Left ventricle myocardium superior (tissue), 1 donor: ENCODE measurements at regions not wholly inside any gene's neighbourhood (a gene's known extent, or its start where the extent isn't known, plus 50 kb on each side); places are given as distances from the start of the nearest gene placed in this dataset.

Experiments used
- ATAC-seq: fragments of 200-7000 bp; cut with Tn5 transposase; one replicate; pipeline ENCODE4 v1.9.1; 2020; ENCODE audit warnings: mild to moderate bottlenecking, moderate library complexity
- DNase-seq: peaks from one replicate; pipeline ENCODE4 v3.0.0-alpha.2; 2020
- intact Hi-C: fragments of 100-400 bp; cut with micrococcal nuclease; formaldehyde crosslinking; loops from one replicate; pipeline ENCODE4 v1.11.0; 2022
- donor health status: DM: no; HTN: yes; CAD: no; lungs with severe emphysema.

DNA sequence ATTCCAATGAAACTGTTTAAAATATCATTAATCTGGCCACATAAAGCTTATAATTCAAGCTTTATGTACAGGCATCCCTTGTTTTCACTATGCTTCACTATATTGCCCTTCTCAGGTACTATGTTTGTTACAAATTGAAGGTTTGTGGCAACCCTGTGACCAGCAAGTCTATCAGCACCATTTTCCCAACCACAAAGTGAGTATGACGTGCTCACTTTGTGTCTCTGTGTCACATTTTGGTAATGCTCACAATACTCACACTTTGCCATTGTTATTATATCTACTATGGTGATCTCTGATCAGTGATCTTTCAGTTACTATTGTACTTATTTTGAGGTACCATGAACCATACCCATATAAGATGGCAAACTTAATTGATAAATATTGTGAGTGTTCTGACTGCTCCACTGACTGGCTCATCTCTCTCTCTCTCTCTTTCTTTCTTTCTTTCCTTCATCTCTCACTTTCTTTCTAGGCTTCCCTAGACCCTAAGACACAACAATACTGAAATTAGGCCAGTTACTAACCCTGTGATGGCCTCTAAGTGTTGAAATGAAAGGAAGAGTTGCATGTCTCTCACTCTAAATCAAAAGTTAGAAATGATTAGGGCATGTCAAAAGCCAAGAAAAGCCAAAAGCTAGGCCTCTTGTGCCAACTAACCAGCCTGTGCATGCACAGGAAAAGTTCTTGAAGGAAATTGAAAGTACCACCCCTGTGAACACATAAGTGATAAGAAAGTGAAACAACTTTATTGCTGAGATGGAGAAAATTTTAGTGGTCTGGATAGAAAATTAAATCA is 227.9 kb downstream of the BCAS1 start:
- no peak for DNase-seq
- ATAC-seq = no peak
- intact Hi-C loops = no loop called here

DNA sequence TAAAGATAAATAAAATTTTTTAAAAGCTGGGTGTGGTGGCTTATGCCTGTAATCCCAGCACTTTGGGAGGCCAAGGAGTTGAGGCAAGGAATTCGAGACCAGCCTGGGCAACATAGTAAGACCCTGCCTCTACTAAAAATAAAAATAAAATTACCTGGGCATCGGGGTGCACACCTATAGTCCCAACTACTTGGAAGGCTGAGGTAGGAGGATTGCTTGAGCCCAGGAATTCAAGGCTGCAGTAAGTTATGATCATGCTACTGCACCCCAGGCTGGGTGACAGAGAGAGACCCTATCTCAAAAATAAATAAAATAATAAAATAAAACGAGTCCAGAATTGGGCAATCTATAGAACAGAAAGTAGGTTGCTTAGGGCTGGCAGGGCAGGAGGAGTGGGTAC is 228.7 kb downstream of the BCAS1 start:
- DNase-seq (no peak), ATAC-seq (no peak)
- intact Hi-C loops = no loop called here

DNA sequence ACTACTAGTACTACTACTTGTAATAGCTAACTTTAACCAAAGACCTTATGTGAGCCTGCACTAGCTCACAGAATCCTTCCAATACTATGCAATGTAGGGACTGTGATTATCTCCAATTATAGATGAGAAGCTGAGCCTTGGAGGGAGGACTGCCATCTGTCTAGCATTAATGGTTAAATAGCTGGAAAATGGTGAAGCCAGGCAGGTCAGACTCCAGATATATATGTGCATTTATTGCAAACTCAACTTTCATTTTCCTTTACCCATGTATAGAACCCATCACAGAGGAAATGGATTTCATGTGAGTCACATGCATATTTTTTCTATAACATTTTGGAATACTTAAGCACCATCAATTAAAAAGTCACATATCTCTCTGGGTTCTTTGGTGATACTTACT is 229.9 kb downstream of the BCAS1 start:
- ATAC-seq = no peak
- intact Hi-C loops = no loop called here
- DNase-seq = no peak

DNA sequence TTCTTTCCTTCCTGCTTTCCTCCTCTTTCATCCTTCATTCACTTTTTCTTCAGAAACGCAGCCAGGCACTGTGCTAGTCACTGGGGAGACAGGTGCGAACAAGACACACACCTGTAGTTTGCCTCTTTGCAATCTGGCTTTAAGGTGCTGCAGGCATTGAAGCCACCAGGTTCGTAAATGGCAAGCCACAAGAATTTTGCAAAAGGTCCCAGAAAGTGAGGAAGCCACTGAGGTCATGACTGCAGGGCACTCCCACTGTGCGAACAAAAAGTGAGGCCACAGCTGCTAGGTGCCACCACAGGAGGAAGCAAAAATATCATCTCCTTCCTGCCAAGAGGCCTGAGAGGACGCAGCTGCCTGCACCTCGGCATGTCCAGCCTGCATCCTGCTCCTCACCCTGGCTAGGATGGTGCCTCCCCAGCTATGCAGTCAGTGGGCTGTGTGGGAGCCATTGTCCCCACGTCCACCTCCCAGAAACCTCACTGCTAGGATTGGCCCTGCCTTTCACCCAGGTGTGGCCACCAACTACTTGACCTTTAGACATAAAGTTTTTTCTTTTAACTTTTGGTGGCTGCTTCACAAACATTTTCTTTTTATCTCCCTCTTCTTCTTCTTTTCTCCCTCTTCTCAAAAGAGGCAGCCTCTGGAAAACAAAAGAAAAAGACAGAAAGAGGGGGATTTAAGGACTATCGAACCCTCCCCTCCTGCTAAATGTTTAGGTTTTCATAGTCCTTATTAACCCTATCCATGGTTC is 230.8 kb downstream of the BCAS1 start:
- ATAC-seq (peak; percentile 53), DNase-seq (peak; percentile 33)
- intact Hi-C loops = no loop called here

DNA sequence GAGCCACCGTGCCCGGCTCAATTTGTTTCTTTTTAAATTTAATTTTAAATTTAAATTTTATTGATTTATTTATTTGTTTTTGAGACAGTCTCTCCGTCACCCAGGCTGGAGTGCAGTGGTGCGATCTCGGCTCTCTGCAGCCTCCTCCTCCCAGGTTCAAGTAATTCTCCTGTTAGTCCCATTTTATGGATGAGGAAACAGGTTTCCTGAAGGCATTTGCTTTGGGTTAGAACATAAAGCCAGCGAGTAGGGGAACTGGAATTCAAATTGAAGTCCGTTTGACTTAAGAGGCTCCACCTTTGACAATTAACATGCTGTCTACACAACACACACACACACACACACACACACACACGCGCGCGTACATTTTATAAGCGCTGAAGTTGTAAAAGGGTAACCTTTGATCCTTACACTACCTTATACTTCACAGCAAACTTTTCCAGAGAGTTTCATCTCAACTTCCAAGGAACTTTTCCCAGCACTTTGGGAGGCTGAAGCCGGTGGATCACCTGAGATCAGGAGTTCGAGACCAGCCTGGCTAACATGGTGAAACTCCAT is 232.0 kb downstream of the BCAS1 start:
- no peak for ATAC-seq
- intact Hi-C loops = no loop called here
- DNase-seq = no peak

DNA sequence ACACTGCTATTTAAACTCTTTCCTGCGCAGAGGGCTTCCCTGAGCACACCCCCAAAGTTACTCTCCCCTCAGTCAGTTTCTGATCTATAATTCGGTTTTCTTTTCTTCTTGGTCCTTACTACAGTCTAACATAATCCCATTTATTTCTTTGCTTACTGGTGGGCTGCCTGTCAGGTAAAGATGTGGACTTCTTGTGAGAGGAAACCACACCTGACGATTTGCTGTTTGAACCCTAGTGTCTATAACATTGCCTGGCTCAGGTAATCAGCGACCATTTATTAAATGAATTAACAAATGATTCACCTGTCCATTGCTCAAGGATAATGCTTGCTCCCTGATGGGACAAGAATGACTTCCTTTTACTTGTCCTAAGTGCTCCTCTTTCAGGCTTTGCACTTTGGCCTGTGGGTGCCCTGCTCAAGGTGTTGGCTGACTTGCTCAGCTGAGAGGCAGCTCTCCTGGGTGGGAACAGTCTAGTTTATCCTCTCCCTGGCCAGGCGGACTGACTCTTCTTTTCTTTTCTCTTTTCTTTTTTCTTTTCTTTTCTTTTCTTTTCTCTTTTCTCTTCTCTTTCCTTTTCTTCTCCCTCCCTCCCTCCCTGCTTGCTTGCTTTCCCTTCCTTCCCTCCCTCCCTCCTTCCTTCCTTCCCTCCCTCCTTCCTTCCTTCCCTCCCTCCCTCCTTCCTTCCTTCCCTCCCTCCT is 233.1 kb downstream of the BCAS1 start:
- intact Hi-C loops = no loop called here
- ATAC-seq (no peak), DNase-seq (no peak)

DNA sequence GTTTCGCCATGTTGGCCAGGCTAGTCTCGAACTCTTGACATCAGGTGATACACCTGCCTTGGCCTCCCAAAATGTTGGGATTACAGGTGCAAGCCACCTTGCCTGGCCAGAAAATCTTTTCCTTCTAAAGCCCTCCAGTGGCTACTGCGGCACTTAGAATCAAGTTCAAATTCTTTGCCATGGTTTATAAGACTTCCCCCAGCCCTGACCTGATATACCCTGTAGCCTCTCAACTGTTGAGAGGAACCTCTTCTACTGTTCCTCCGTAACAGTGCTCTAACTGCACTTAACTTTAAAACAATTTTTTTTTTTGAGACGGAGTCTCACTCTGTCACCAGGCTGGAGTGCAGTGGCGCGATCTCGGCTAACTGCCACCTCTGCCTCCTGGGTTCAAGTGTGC is 235.6 kb downstream of the BCAS1 start:
- ATAC-seq (no peak), DNase-seq (no peak)
- intact Hi-C loops = no loop called here

DNA sequence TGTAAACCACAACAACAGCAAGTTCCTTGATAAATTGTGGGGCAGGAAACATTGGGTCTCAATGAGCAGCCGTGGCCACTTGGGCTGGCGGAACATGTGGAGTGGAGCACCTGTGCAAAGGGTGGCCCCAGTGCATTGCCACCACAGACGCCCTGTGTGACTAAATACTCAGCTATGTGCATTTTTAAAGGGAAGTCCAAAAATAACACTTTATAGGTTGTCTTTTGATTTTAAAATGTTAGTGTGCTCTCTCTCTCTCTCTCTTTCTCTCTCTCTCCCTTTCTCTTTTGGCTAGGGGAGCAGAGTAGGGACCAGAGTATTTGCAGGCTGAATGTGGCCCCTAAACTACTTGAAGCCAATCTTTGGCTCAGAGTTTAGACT is 236.3 kb downstream of the BCAS1 start:
- ATAC-seq (no peak), DNase-seq (no peak)
- intact Hi-C loops = no loop called here

DNA sequence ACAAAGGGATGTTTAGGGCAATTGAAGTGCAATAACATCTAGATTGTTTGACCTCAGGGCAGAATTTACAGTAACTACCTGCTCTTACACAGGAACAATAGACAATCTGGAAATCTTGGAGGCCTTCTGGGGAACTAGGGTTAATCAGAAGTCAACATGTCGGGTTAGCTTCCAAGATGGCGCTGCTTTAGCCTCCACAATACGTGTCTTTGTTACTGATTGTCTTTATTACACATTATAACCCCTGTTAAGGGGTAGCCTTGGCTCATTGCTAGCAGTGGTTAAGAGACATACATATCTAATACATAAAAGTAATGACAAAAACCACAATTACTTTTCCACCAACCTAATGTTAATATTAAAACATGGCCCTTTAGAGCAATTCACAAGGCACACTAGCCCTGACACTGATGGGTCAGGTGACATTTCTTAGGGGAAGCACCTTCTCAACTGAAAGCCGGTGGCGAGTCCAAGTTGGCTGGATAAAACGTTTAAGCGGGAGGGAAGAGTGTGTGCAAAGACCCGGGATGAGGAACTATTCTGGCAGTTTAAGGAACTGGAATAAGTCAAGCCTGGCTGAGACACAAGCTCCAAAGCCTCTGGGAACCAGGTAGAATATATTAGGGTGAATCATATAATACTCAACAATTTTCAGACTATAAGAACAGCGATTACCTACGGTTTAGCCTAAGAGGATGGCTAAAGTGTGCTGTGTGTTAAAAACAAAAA is 236.9 kb downstream of the BCAS1 start:
- intact Hi-C loops = no loop called here
- DNase-seq (no peak), ATAC-seq (no peak)

DNA sequence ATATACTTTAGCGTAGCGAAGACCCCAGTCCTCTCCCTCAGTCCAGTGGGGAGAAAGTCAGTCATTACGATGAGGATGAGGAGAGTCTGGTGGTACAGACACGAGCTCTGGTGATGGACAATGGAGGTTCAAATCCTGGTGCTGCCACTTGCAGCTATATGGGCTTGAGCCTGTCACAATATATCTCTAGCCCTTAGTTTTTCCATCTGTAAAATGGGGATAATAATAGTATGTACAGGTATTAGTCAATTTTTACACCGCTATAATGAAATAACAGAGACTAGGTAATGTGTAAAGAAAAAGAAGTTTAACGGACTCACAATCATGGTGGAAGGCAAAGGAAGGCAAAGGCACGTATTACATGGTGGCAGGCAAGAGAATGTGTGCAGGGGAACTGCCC is 237.9 kb downstream of the BCAS1 start:
- no peak for ATAC-seq
- no peak for DNase-seq
- intact Hi-C loops = no loop called here

DNA sequence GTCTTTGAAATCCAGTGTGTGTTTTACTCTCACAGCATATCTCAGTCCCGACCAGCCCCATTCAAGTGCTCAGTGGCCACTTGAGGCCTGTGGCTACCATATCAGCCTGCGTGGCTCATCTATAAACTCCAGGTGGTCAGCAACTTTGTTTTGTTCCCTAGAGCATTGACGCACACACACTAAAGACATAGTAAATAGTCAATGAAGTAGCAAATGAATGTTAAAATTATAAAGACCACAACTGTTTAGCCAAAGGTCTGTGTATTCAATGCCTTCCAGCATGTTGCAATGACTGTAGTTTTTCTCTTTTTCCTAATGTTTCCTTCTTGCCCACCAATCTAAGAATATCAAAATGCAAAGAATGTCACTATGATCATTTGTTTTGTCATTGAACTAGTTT is 238.2 kb upstream of the ZNF217 start:
- DNase-seq = no peak
- intact Hi-C loops = no loop called here
- no peak for ATAC-seq

DNA sequence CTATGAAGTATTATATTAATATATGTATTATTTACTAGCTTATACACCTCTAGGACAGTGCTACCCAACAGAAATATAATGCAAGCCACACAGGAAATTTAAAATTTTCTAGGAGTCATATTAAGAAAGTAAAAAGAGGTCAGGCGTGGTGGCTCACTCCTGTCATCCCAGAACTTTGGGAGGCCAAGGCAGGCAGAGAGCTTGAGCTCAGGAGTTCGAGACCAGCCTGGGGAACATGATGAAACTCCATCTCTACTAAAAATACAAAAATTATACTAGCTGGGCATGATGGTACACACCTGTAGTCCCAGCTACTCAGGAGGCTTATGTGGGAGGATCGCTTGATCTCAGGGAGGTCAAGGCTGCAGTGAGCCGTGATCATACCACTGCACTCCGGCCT is 237.6 kb upstream of the ZNF217 start:
- DNase-seq = no peak
- ATAC-seq = no peak
- intact Hi-C loops = no loop called here

DNA sequence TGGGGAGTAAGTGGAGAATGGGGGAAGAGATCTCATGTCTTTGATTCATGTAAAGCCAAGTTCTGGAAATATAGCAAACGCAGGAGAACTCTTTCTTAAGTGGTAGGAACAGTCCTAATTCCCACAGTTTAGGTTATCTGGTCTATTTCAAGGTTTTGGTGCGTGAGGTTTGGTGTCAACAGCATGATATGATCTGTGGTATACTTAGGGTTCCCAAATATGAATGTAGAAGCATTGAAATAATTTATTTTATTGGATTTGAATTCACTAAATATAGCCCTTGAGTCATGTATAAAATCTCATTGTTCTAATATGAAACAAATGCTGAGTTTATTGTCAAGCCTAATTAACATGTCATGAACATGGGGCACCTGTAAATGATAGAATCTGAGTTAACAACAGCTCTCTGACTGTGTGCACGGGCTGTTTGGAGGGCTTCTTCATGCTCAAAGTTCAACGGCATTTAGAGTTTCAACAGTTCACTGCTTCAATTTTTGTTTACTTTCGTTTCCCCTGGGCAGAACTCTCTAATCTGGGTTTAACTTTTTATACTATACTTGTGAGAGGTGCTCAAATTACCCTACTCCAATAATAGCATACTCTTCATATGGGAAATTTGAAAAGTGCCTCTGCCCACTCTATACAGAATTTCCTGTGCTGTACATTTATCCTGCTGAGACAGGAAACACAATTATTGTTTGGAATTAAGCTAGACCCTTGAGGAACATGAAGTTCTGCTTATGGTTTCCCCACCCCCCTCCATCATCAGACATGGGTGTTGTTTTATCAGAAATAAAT is 236.3 kb upstream of the ZNF217 start:
- DNase-seq (no peak), ATAC-seq (no peak)
- intact Hi-C loops = no loop called here

DNA sequence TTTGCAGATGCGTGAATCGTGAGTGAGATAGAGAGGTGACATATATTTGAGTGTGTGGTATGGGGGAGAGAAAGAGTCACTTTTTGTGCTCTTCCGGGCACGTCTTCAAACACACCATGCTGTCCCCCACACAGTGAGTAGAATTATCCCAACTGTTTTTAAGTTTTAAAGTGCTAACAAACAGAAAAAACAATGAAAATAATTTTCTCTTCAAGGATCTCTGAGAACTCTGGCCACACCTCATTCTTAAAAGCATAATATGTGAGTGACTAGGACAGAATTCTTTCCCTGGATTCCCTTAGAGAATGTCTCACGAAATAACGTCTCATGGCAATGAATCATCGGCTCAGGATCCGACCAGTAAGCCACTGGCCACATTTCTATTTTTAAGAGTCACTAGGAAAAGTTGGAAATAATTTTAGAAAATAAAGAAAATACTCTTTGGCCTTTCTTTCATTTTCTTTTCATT is 235.7 kb upstream of the ZNF217 start:
- no peak for DNase-seq
- intact Hi-C loops = no loop called here
- ATAC-seq = peak; percentile 75

DNA sequence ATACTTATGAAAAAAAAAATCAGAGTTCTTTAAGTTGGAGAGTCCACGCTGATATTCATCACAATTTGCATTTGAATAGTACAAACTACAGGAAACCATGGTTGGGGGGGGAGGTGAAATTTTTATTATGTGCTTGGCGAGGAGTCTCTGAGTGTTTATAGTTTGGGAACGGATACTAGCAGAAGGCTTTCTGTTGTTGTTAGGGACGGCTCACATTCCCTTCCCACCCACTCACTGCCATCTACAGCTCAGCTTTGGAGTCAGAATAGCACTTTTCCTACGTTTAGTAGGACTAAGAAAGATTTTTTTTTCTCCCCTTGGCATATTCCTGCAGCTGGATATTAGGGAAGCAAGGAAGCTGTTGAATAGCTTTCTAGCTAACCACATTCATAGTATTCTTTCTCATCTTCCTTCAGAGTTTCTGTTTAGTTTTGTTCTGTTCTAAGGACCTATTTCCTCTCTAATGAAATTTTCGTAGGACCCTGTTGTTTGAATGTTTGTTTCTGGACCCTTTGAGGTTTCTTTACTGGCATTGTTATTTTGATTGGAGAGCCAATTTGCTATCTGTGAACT is 235.1 kb upstream of the ZNF217 start:
- DNase-seq (no peak), ATAC-seq (peak; percentile 79)
- intact Hi-C loops = no loop called here

DNA sequence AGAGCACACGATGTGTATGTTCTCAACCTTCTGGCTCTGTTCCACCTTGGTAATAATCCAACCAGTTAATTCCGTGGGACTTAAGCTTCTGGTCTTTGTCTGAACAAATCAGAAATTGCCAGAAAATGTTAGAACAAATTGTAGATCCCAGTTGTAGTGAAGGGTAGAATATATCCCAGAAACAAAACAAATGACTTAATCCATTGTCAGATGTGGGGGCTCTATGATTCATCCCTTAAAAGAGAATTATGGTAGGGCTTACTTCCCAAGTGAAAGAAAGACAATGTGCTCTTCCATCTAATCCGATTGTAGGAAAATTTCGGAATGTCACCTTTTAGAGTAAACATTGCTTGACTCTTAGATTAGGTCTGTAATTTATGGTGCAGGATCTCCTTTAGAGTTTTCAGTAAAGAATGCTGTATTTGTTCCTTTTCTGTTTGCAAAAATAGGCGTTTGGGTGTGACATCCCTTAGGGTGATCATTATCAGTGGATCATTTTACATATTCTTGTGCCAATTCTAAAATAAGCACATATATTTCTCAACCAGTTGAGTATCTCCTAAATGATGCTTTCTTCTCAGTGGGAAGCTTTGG is 234.5 kb upstream of the ZNF217 start:
- DNase-seq = no peak
- intact Hi-C loops = no loop called here
- peak; percentile 73 for ATAC-seq

DNA sequence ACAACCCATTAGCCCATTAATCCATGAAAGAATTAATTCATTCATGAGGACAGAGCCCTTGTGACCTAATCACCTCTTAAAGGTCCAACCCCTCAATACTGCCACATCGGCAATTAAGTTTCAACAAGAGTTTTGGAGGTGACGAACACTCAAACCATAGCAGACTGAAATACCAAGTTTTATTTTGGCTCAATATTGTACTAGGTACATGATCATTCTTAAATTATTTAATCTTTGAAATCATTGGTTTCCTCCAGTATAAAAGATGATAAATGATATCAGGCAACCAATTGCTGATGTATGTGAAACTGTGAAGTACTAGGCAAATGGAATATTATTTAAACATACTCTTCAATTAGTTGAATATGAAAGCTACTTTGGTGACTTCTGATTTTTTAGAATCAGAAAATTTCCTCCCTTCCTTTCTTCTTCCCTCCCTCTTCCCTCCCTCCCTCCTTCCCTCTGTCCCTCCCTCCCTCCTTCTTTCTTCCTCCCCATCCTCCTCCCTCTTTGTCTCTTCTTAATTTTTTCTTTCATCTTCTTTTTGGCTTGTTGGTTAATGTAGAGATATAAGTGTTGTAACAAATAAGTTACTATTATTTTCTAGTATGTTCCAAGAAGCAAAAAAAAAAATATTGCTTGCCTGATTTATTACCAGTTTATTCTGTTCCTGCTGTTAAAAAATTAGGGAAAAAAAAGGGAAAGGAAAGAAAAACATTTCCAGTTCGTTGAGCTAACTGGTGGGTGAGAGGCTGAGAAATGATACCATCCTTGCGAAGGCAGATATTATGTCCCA is 233.9 kb upstream of the ZNF217 start:
- ATAC-seq (no peak), DNase-seq (no peak)
- intact Hi-C loops = no loop called here
